SU-DHL-6 (cell line): ENCODE measurements at regions not wholly inside any gene's neighbourhood (a gene's known extent, or its start where the extent isn't known, plus 50 kb on each side); places are given as distances from the start of the nearest gene placed in this dataset.

Source experiments
- EZH2phosphoT487 ChIP-seq: fragments of 200-600 bp; sonication (generic), shearing (Covaris generic); conservative IDR thresholded peaks from 2 replicates; pipeline ENCODE4 v1.6.1; 2018; ENCODE audit warnings: mild to moderate bottlenecking, antibody characterized with exemption, low read length, moderate library complexity, mixed read lengths
- TF ChIP-seq, protein P1 (sequence below): fragments of 200-600 bp; sonication (generic); IDR thresholded peaks from one replicate; pipeline ENCODE4 v1.5.1; 2017; ENCODE audit warnings: antibody characterized with exemption, mild to moderate bottlenecking, low read length, moderate library complexity; ENCODE audit not compliant: insufficient read depth, poor library complexity, severe bottlenecking

DNA sequence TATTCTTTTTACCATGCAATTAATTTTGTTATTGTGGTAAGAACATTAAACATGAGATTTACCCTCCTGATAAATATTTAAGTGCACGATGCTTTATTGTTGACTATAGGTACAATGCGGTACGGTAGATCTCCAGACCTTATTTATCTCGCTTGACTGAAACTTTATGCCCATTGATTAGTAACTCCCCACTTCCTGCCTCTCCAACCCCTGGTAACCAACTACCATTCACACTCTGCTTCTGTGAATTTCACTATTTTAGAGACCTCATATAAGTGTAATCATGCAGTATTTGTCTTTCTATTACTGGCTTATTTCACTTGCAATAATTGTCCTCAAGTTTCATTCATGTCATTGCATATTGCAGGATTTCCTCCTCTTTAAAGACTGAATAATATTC, 195.7 kb upstream of the ID2 start:
- TF ChIP-seq, protein P1, sequence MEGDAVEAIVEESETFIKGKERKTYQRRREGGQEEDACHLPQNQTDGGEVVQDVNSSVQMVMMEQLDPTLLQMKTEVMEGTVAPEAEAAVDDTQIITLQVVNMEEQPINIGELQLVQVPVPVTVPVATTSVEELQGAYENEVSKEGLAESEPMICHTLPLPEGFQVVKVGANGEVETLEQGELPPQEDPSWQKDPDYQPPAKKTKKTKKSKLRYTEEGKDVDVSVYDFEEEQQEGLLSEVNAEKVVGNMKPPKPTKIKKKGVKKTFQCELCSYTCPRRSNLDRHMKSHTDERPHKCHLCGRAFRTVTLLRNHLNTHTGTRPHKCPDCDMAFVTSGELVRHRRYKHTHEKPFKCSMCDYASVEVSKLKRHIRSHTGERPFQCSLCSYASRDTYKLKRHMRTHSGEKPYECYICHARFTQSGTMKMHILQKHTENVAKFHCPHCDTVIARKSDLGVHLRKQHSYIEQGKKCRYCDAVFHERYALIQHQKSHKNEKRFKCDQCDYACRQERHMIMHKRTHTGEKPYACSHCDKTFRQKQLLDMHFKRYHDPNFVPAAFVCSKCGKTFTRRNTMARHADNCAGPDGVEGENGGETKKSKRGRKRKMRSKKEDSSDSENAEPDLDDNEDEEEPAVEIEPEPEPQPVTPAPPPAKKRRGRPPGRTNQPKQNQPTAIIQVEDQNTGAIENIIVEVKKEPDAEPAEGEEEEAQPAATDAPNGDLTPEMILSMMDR: no peak
- TF ChIP-seq EZH2phosphoT487: no peak
